CD4-positive, alpha-beta T cell treated with Interferon gamma for 1 hour (primary cell): ENCODE measurements at regions not wholly inside any gene's neighbourhood (a gene's known extent, or its start where the extent isn't known, plus 50 kb on each side); places are given as distances from the start of the nearest gene placed in this dataset.
"Not testable (repeated sequence)": the region's sequence is repeated elsewhere in the genome, so short reads cannot be mapped to it uniquely, and the experiment has no call there.

ENCODE experiments used
- DNase-seq: peaks from one replicate; pipeline ENCODE4 v3.0.0-alpha.2; 2020

- DNase-seq: no peak
Observed at GRCh38 chr11:23570828-23571227, 710.6 kb upstream of the CCDC179 start.

GRCh38 chr11:23573429-23573828 lies 713.2 kb upstream of the CCDC179 start:
- no peak for DNase-seq

GRCh38 chr11:23574149-23574548 lies 713.9 kb upstream of the CCDC179 start:
- DNase-seq: no peak

- DNase-seq: no peak
Observed at GRCh38 chr11:23577296-23577695, 717.0 kb upstream of the CCDC179 start.

- DNase-seq: no peak
Observed at GRCh38 chr11:23585416-23586104, 725.3 kb upstream of the CCDC179 start.

- DNase-seq: no peak
Observed at GRCh38 chr11:23586173-23586572, 725.9 kb upstream of the CCDC179 start.

- no peak for DNase-seq
Observed at GRCh38 chr11:23590596-23591308, 730.5 kb upstream of the CCDC179 start.

GRCh38 chr11:23594755-23595154 lies 734.5 kb upstream of the CCDC179 start:
- DNase-seq: no peak

- DNase-seq: no peak
Observed at GRCh38 chr11:23604966-23605365, 744.7 kb upstream of the CCDC179 start.

GRCh38 chr11:23606191-23606590 lies 745.9 kb upstream of the CCDC179 start:
- DNase-seq: no peak

GRCh38 chr11:23611726-23612125 lies 751.5 kb upstream of the CCDC179 start:
- DNase-seq: no peak

- no peak for DNase-seq
Observed at GRCh38 chr11:23620617-23621016, 760.3 kb upstream of the CCDC179 start.

GRCh38 chr11:23632293-23632692 lies 772.0 kb upstream of the CCDC179 start:
- no peak for DNase-seq

GRCh38 chr11:23644443-23644842 lies 784.2 kb upstream of the CCDC179 start:
- DNase-seq: no peak

GRCh38 chr11:23652336-23652735 lies 792.1 kb upstream of the CCDC179 start:
- not testable (repeated sequence) for DNase-seq

GRCh38 chr11:23653071-23653675 lies 792.9 kb upstream of the CCDC179 start:
- no peak for DNase-seq

- DNase-seq: no peak
Observed at GRCh38 chr11:23668324-23668723, 808.0 kb upstream of the CCDC179 start.

GRCh38 chr11:23673366-23673765 lies 813.1 kb upstream of the CCDC179 start:
- no peak for DNase-seq

GRCh38 chr11:23674866-23675265 lies 814.6 kb upstream of the CCDC179 start:
- DNase-seq: no peak

GRCh38 chr11:23679041-23679440 lies 817.8 kb upstream of the LUZP2 start:
- DNase-seq: no peak

- no peak for DNase-seq
Observed at GRCh38 chr11:23679981-23680380, 816.9 kb upstream of the LUZP2 start.

- no peak for DNase-seq
Observed at GRCh38 chr11:23680488-23681230, 816.2 kb upstream of the LUZP2 start.

- DNase-seq: no peak
Observed at GRCh38 chr11:23684701-23685100, 812.2 kb upstream of the LUZP2 start.

GRCh38 chr11:23687991-23688390 lies 808.9 kb upstream of the LUZP2 start:
- DNase-seq: no peak
